ENCODE measurements at regions not wholly inside any gene's neighbourhood (a gene's known extent, or its start where the extent isn't known, plus 50 kb on each side); places are given as distances from the start of the nearest gene placed in this dataset.

- in situ Hi-C loops (cut with HindIII; ENCODE audit: low sequenced_read_pairs): no loop called here
- no peak for TF ChIP-seq CTCF (IDR thresholded peaks at IDR 0.05; ENCODE audit: low read depth, low read length)
- DNase-seq (ENCODE audit: low read depth, low spot score): no peak
- no peak overlapping the region for H3K4me3 ChIP-seq (ENCODE audit: low read depth, low read length)
Measured at GRCh38 chr2:53247956-53248735, 519.5 kb upstream of the CHAC2 start.

- in situ Hi-C loops (cut with HindIII; ENCODE audit: low sequenced_read_pairs): no loop called here
- H3K4me3 ChIP-seq (ENCODE audit: low read depth, low read length): no peak overlapping the region
- no peak for TF ChIP-seq CTCF (IDR thresholded peaks at IDR 0.05; ENCODE audit: low read depth, low read length)
- no peak for DNase-seq (ENCODE audit: low read depth, low spot score)
Measured at GRCh38 chr2:53243430-53243829, 524.2 kb upstream of the CHAC2 start.

GRCh38 chr2:53242090-53242489, 525.5 kb upstream of the CHAC2 start:
- no peak for DNase-seq (ENCODE audit: low read depth, low spot score)
- H3K4me3 ChIP-seq (ENCODE audit: low read depth, low read length): no peak overlapping the region
- no peak for TF ChIP-seq CTCF (IDR thresholded peaks at IDR 0.05; ENCODE audit: low read depth, low read length)
- in situ Hi-C loops (cut with HindIII; ENCODE audit: low sequenced_read_pairs): no loop called here

- in situ Hi-C loops (cut with HindIII; ENCODE audit: low sequenced_read_pairs): no loop called here
- DNase-seq (ENCODE audit: low read depth, low spot score): no peak
- no peak for TF ChIP-seq CTCF (IDR thresholded peaks at IDR 0.05; ENCODE audit: low read depth, low read length)
- H3K4me3 ChIP-seq (ENCODE audit: low read depth, low read length): no peak overlapping the region
Measured at GRCh38 chr2:53235836-53236582, 531.6 kb upstream of the CHAC2 start.

GRCh38 chr2:53234548-53234903, 533.1 kb upstream of the CHAC2 start:
- DNase-seq (ENCODE audit: low read depth, low spot score): peak; percentile 8
- no peak overlapping the region for H3K4me3 ChIP-seq (ENCODE audit: low read depth, low read length)
- TF ChIP-seq CTCF (IDR thresholded peaks at IDR 0.05; ENCODE audit: low read depth, low read length): no peak
- in situ Hi-C loops (cut with HindIII; ENCODE audit: low sequenced_read_pairs): no loop called here

- no peak overlapping the region for H3K4me3 ChIP-seq (ENCODE audit: low read depth, low read length)
- TF ChIP-seq CTCF (IDR thresholded peaks at IDR 0.05; ENCODE audit: low read depth, low read length): no peak
- DNase-seq (ENCODE audit: low read depth, low spot score): no peak
- in situ Hi-C loops (cut with HindIII; ENCODE audit: low sequenced_read_pairs): no loop called here
Measured at GRCh38 chr2:53233759-53234547, 533.7 kb upstream of the CHAC2 start.
